ENCODE measurements at regions not wholly inside any gene's neighbourhood (a gene's known extent, or its start where the extent isn't known, plus 50 kb on each side); places are given as distances from the start of the nearest gene placed in this dataset.

- Mint-ChIP-seq H3K36me3 (ENCODE audit: insufficient read depth) (no peaks in the 10 kb centered on the region), H3K4me1 (ENCODE audit: low read depth) (peaks cover 20% of the 10 kb centered on the region), H3K27me3 (peaks cover 5% of the 10 kb centered on the region), H3K9me3 (ENCODE audit: low read depth) (peaks cover 3% of the 10 kb centered on the region), H3K27ac (peak overlapping the region; percentile 30), H3K4me3 (ENCODE audit: low read depth) (no peak overlapping the region)
- TF ChIP-seq CTCF (IDR thresholded peaks at IDR 0.05; ENCODE audit: unreplicated experiment), result no peak
- DNase-seq (ENCODE audit: low spot score, unreplicated experiment), result no peak
Measured at GRCh38 chr1:239899747-239900146, 191.9 kb upstream of the FMN2 start.

- no peak overlapping the region for H3K27ac Mint-ChIP-seq
- no peak for DNase-seq (ENCODE audit: low spot score, unreplicated experiment)
- H3K4me3 Mint-ChIP-seq (ENCODE audit: low read depth), result no peak overlapping the region
- peaks cover 3% of the 10 kb centered on the region for H3K9me3 Mint-ChIP-seq (ENCODE audit: low read depth)
- no peaks in the 10 kb centered on the region for H3K27me3 Mint-ChIP-seq
- H3K36me3 Mint-ChIP-seq (ENCODE audit: insufficient read depth), result no peaks in the 10 kb centered on the region
- H3K4me1 Mint-ChIP-seq (ENCODE audit: low read depth), result peaks cover 3% of the 10 kb centered on the region
- TF ChIP-seq CTCF (IDR thresholded peaks at IDR 0.05; ENCODE audit: unreplicated experiment), result no peak
Measured at GRCh38 chr1:239906394-239906793, 185.3 kb upstream of the FMN2 start.

GRCh38 chr1:239909898-239910297, 181.8 kb upstream of the FMN2 start:
- Mint-ChIP-seq H3K9me3 (ENCODE audit: low read depth) (peaks cover 3% of the 10 kb centered on the region), H3K36me3 (ENCODE audit: insufficient read depth) (no peaks in the 10 kb centered on the region), H3K4me1 (ENCODE audit: low read depth) (peaks cover 3% of the 10 kb centered on the region), H3K27ac (no peak overlapping the region), H3K27me3 (peaks cover 6% of the 10 kb centered on the region), H3K4me3 (ENCODE audit: low read depth) (no peak overlapping the region)
- no peak for TF ChIP-seq CTCF (IDR thresholded peaks at IDR 0.05; ENCODE audit: unreplicated experiment)
- DNase-seq (ENCODE audit: low spot score, unreplicated experiment), result no peak

GRCh38 chr1:239912471-239912870, 179.2 kb upstream of the FMN2 start:
- no peak for TF ChIP-seq CTCF (IDR thresholded peaks at IDR 0.05; ENCODE audit: unreplicated experiment)
- Mint-ChIP-seq H3K9me3 (ENCODE audit: low read depth) (no peaks in the 10 kb centered on the region), H3K36me3 (ENCODE audit: insufficient read depth) (no peaks in the 10 kb centered on the region), H3K27me3 (peaks cover 11% of the 10 kb centered on the region), H3K4me3 (ENCODE audit: low read depth) (no peak overlapping the region), H3K27ac (no peak overlapping the region), H3K4me1 (ENCODE audit: low read depth) (peaks cover 3% of the 10 kb centered on the region)
- DNase-seq (ENCODE audit: low spot score, unreplicated experiment), result no peak

GRCh38 chr1:239913141-239913585, 178.5 kb upstream of the FMN2 start:
- Mint-ChIP-seq H3K27me3 (peaks cover 11% of the 10 kb centered on the region), H3K36me3 (ENCODE audit: insufficient read depth) (no peaks in the 10 kb centered on the region), H3K4me1 (ENCODE audit: low read depth) (peaks cover 4% of the 10 kb centered on the region), H3K4me3 (ENCODE audit: low read depth) (no peak overlapping the region), H3K27ac (no peak overlapping the region), H3K9me3 (ENCODE audit: low read depth) (no peaks in the 10 kb centered on the region)
- no peak for TF ChIP-seq CTCF (IDR thresholded peaks at IDR 0.05; ENCODE audit: unreplicated experiment)
- DNase-seq (ENCODE audit: low spot score, unreplicated experiment), result no peak
